ENCODE measurements at regions not wholly inside any gene's neighbourhood (a gene's known extent, or its start where the extent isn't known, plus 50 kb on each side); places are given as distances from the start of the nearest gene placed in this dataset.
A peak's percentile ranks its signal among the peaks of the same experiment; 100 is the strongest.

- Mint-ChIP-seq H3K4me3 (no peak overlapping the region), H3K36me3 (ENCODE audit: low read depth) (no peaks in the 10 kb centered on the region), H3K4me1 (no peaks in the 10 kb centered on the region), H3K9me3 (no peaks in the 10 kb centered on the region), H3K27ac (no peak overlapping the region), H3K27me3 (no peaks in the 10 kb centered on the region)
- no peak for ATAC-seq (replicated peaks)
These were observed 97.9 kb upstream of the DAAM1 start for GRCh38 chr14:59090572-59090971.

GRCh38 chr14:59091404-59091803 is 97.1 kb upstream of the DAAM1 start:
- Mint-ChIP-seq H3K27ac (no peak overlapping the region), H3K9me3 (no peaks in the 10 kb centered on the region), H3K4me3 (no peak overlapping the region), H3K4me1 (no peaks in the 10 kb centered on the region), H3K27me3 (no peaks in the 10 kb centered on the region), H3K36me3 (ENCODE audit: low read depth) (no peaks in the 10 kb centered on the region)
- ATAC-seq (replicated peaks), result no peak

- no peaks in the 10 kb centered on the region for H3K4me1 Mint-ChIP-seq
- no peaks in the 10 kb centered on the region for H3K36me3 Mint-ChIP-seq (ENCODE audit: low read depth)
- no peaks in the 10 kb centered on the region for H3K27me3 Mint-ChIP-seq
- ATAC-seq (replicated peaks), result no peak
- H3K9me3 Mint-ChIP-seq, result no peaks in the 10 kb centered on the region
- H3K4me3 Mint-ChIP-seq, result no peak overlapping the region
- no peak overlapping the region for H3K27ac Mint-ChIP-seq
These were observed 96.5 kb upstream of the DAAM1 start for GRCh38 chr14:59091976-59092375.

GRCh38 chr14:59093902-59094301 is 94.6 kb upstream of the DAAM1 start:
- Mint-ChIP-seq H3K9me3 (no peaks in the 10 kb centered on the region), H3K27me3 (no peaks in the 10 kb centered on the region), H3K27ac (no peak overlapping the region), H3K4me3 (no peak overlapping the region), H3K4me1 (no peaks in the 10 kb centered on the region), H3K36me3 (ENCODE audit: low read depth) (no peaks in the 10 kb centered on the region)
- ATAC-seq (replicated peaks), result no peak

GRCh38 chr14:59096303-59096702 is 92.2 kb upstream of the DAAM1 start:
- peaks cover 9% of the 10 kb centered on the region for H3K27me3 Mint-ChIP-seq
- H3K9me3 Mint-ChIP-seq, result no peaks in the 10 kb centered on the region
- ATAC-seq (replicated peaks), result no peak
- no peaks in the 10 kb centered on the region for H3K4me1 Mint-ChIP-seq
- H3K4me3 Mint-ChIP-seq, result no peak overlapping the region
- no peaks in the 10 kb centered on the region for H3K36me3 Mint-ChIP-seq (ENCODE audit: low read depth)
- no peak overlapping the region for H3K27ac Mint-ChIP-seq

- no peak overlapping the region for H3K4me3 Mint-ChIP-seq
- no peak for ATAC-seq (replicated peaks)
- peaks cover 16% of the 10 kb centered on the region for H3K27me3 Mint-ChIP-seq
- H3K27ac Mint-ChIP-seq, result no peak overlapping the region
- no peaks in the 10 kb centered on the region for H3K9me3 Mint-ChIP-seq
- H3K4me1 Mint-ChIP-seq, result no peaks in the 10 kb centered on the region
- no peaks in the 10 kb centered on the region for H3K36me3 Mint-ChIP-seq (ENCODE audit: low read depth)
These were observed 90.8 kb upstream of the DAAM1 start for GRCh38 chr14:59097681-59098080.

- no peaks in the 10 kb centered on the region for H3K4me1 Mint-ChIP-seq
- no peak overlapping the region for H3K4me3 Mint-ChIP-seq
- H3K27ac Mint-ChIP-seq, result no peak overlapping the region
- no peak for ATAC-seq (replicated peaks)
- H3K27me3 Mint-ChIP-seq, result peaks cover 16% of the 10 kb centered on the region
- H3K36me3 Mint-ChIP-seq (ENCODE audit: low read depth), result no peaks in the 10 kb centered on the region
- no peaks in the 10 kb centered on the region for H3K9me3 Mint-ChIP-seq
These were observed 90.1 kb upstream of the DAAM1 start for GRCh38 chr14:59098377-59098776.

GRCh38 chr14:59100205-59100604 is 88.3 kb upstream of the DAAM1 start:
- no peaks in the 10 kb centered on the region for H3K36me3 Mint-ChIP-seq (ENCODE audit: low read depth)
- ATAC-seq (replicated peaks), result no peak
- H3K9me3 Mint-ChIP-seq, result no peaks in the 10 kb centered on the region
- H3K27ac Mint-ChIP-seq, result no peak overlapping the region
- H3K27me3 Mint-ChIP-seq, result peaks cover 23% of the 10 kb centered on the region
- H3K4me1 Mint-ChIP-seq, result no peaks in the 10 kb centered on the region
- no peak overlapping the region for H3K4me3 Mint-ChIP-seq

GRCh38 chr14:59101476-59101875 is 87.0 kb upstream of the DAAM1 start:
- Mint-ChIP-seq H3K4me3 (no peak overlapping the region), H3K27me3 (peaks cover 24% of the 10 kb centered on the region), H3K27ac (no peak overlapping the region), H3K4me1 (no peaks in the 10 kb centered on the region), H3K36me3 (ENCODE audit: low read depth) (no peaks in the 10 kb centered on the region), H3K9me3 (no peaks in the 10 kb centered on the region)
- ATAC-seq (replicated peaks), result no peak

- no peaks in the 10 kb centered on the region for H3K36me3 Mint-ChIP-seq (ENCODE audit: low read depth)
- no peak overlapping the region for H3K4me3 Mint-ChIP-seq
- H3K9me3 Mint-ChIP-seq, result no peaks in the 10 kb centered on the region
- peaks cover 28% of the 10 kb centered on the region for H3K27me3 Mint-ChIP-seq
- H3K27ac Mint-ChIP-seq, result no peak overlapping the region
- no peak for ATAC-seq (replicated peaks)
- H3K4me1 Mint-ChIP-seq, result no peaks in the 10 kb centered on the region
These were observed 85.1 kb upstream of the DAAM1 start for GRCh38 chr14:59103396-59103795.

GRCh38 chr14:59107819-59108218 is 80.6 kb upstream of the DAAM1 start:
- Mint-ChIP-seq H3K9me3 (no peaks in the 10 kb centered on the region), H3K4me1 (no peaks in the 10 kb centered on the region)
- no peak for ATAC-seq (replicated peaks)

GRCh38 chr14:59116984-59117415 is 71.5 kb upstream of the DAAM1 start:
- no peaks in the 10 kb centered on the region for H3K4me1 Mint-ChIP-seq
- H3K27ac Mint-ChIP-seq, result no peak overlapping the region
- peak; percentile 16 for ATAC-seq (replicated peaks)
- H3K27me3 Mint-ChIP-seq, result no peaks in the 10 kb centered on the region
- no peak overlapping the region for H3K4me3 Mint-ChIP-seq
- H3K36me3 Mint-ChIP-seq (ENCODE audit: low read depth), result no peaks in the 10 kb centered on the region
- H3K9me3 Mint-ChIP-seq, result no peaks in the 10 kb centered on the region

More at GRCh38 chr14:59107819-59108218, 80.6 kb upstream of the DAAM1 start:
- peaks cover 18% of the 10 kb centered on the region for H3K27me3 Mint-ChIP-seq
- H3K36me3 Mint-ChIP-seq (ENCODE audit: low read depth), result no peaks in the 10 kb centered on the region
- no peak overlapping the region for H3K4me3 Mint-ChIP-seq
- no peak overlapping the region for H3K27ac Mint-ChIP-seq

- Mint-ChIP-seq H3K36me3 (ENCODE audit: low read depth) (no peaks in the 10 kb centered on the region), H3K27me3 (peaks cover 4% of the 10 kb centered on the region), H3K4me3 (no peak overlapping the region), H3K9me3 (no peaks in the 10 kb centered on the region), H3K27ac (no peak overlapping the region), H3K4me1 (no peaks in the 10 kb centered on the region)
- no peak for ATAC-seq (replicated peaks)
These were observed 70.5 kb upstream of the DAAM1 start for GRCh38 chr14:59117754-59118528.

GRCh38 chr14:59120921-59121320 is 67.5 kb upstream of the DAAM1 start:
- Mint-ChIP-seq H3K4me1 (no peaks in the 10 kb centered on the region), H3K9me3 (no peaks in the 10 kb centered on the region), H3K27me3 (peaks cover 7% of the 10 kb centered on the region), H3K4me3 (no peak overlapping the region), H3K27ac (no peak overlapping the region), H3K36me3 (ENCODE audit: low read depth) (no peaks in the 10 kb centered on the region)
- no peak for ATAC-seq (replicated peaks)

GRCh38 chr14:59123531-59123930 is 64.9 kb upstream of the DAAM1 start:
- Mint-ChIP-seq H3K4me3 (no peak overlapping the region), H3K4me1 (no peaks in the 10 kb centered on the region), H3K9me3 (no peaks in the 10 kb centered on the region), H3K27me3 (peaks cover 13% of the 10 kb centered on the region), H3K27ac (no peak overlapping the region), H3K36me3 (ENCODE audit: low read depth) (no peaks in the 10 kb centered on the region)
- no peak for ATAC-seq (replicated peaks)

- no peak overlapping the region for H3K27ac Mint-ChIP-seq
- ATAC-seq (replicated peaks), result no peak
- no peaks in the 10 kb centered on the region for H3K36me3 Mint-ChIP-seq (ENCODE audit: low read depth)
- H3K4me3 Mint-ChIP-seq, result no peak overlapping the region
- no peaks in the 10 kb centered on the region for H3K4me1 Mint-ChIP-seq
- H3K27me3 Mint-ChIP-seq, result peaks cover 16% of the 10 kb centered on the region
- H3K9me3 Mint-ChIP-seq, result no peaks in the 10 kb centered on the region
These were observed 64.5 kb upstream of the DAAM1 start for GRCh38 chr14:59123975-59124374.

Data from activated T-helper 17 cell treated with anti-CD3 and anti-CD28 coated beads, Interleukin-2, amount 50 U/mL, for 72 hours (primary cell).